Activated CD8-positive, alpha-beta T cell treated with anti-CD3 and anti-CD28 coated beads for 36 hours (primary cell): ENCODE measurements at regions not wholly inside any gene's neighbourhood (a gene's known extent, or its start where the extent isn't known, plus 50 kb on each side); places are given as distances from the start of the nearest gene placed in this dataset.

Experiments used
- ATAC-seq: fragments of 200-7000 bp; cut with Tn5 transposase; one replicate; pipeline ENCODE4 v1.10.0; 2021; ENCODE audit warnings: mild to moderate bottlenecking, moderate library complexity
- CTCF ChIA-PET: fragments of 350-600 bp; sonication (Branson Sonifier 250); formaldehyde crosslinking; loops from one replicate; lab custom pipeline; 2021; ENCODE audit warnings: antibody characterized with exemption; lab: Charles Lee
- POLR2A ChIA-PET: fragments of 350-600 bp; sonication (Branson Sonifier 250); formaldehyde crosslinking; loops from one replicate; lab custom pipeline; 2021; ENCODE audit warnings: antibody characterized with exemption; lab: Charles Lee
- DNase-seq: peaks from one replicate; pipeline ENCODE4 v3.0.0-alpha.2; 2020
- H3K27ac Mint-ChIP-seq: one replicate; pipeline ENCODE4 v1.8.0; 2021; ENCODE audit warnings: mild to moderate bottlenecking, mixed read lengths
- H3K27me3 Mint-ChIP-seq: one replicate; pipeline ENCODE4 v1.8.0; 2021; ENCODE audit warnings: mixed read lengths
- H3K36me3 Mint-ChIP-seq: one replicate; pipeline ENCODE4 v1.8.0; 2021; ENCODE audit warnings: low read depth, mixed read lengths
- H3K4me1 Mint-ChIP-seq: one replicate; pipeline ENCODE4 v1.8.0; 2021; ENCODE audit warnings: low read depth, mixed read lengths
- H3K4me3 Mint-ChIP-seq: one replicate; pipeline ENCODE4 v1.8.0; 2021; ENCODE audit warnings: mild to moderate bottlenecking, moderate library complexity, mixed read lengths
- H3K9me3 Mint-ChIP-seq: one replicate; pipeline ENCODE4 v1.8.0; 2021; ENCODE audit warnings: mixed read lengths
- CTCF ChIP-seq: fragments of 200-600 bp; IDR thresholded peaks from one replicate; pipeline ENCODE4 v1.8.0; 2022; ENCODE audit warnings: antibody characterized with exemption, mild to moderate bottlenecking
- intact Hi-C: fragments of 100-400 bp; cut with micrococcal nuclease; formaldehyde crosslinking; loops from one replicate; pipeline ENCODE4 v1.10.0; 2022

GRCh38 chr1:110285316-110285715, 53.9 kb upstream of the RBM15 start:
- H3K27ac Mint-ChIP-seq = no peak overlapping the region
- no peak overlapping the region for H3K4me3 Mint-ChIP-seq
- H3K27me3 Mint-ChIP-seq = no peaks in the 10 kb centered on the region
- DNase-seq (no peak), ATAC-seq (no peak)
- ChIA-PET POLR2A (no interaction called here), CTCF (interaction anchor here (0.8 to 1.4 kb wide), 2 partner anchors 27 to 82 kb away, joined by 3 read pairs; no protein-coding TSS in a partner anchor)
- intact Hi-C loops = no loop called here
- H3K36me3 Mint-ChIP-seq = no peaks in the 10 kb centered on the region
- H3K4me1 Mint-ChIP-seq = no peaks in the 10 kb centered on the region
- H3K9me3 Mint-ChIP-seq = no peaks in the 10 kb centered on the region
- no peak for TF ChIP-seq CTCF

GRCh38 chr1:110286564-110286963, 52.6 kb upstream of the RBM15 start:
- no peaks in the 10 kb centered on the region for H3K9me3 Mint-ChIP-seq
- no peaks in the 10 kb centered on the region for H3K36me3 Mint-ChIP-seq
- TF ChIP-seq CTCF = no peak
- no peak for ATAC-seq
- no peak for DNase-seq
- H3K4me1 Mint-ChIP-seq = no peaks in the 10 kb centered on the region
- intact Hi-C loops = no loop called here
- ChIA-PET CTCF (interaction anchor here (1.6 to 1.9 kb wide), 2 partner anchors 9 to 79 kb away, joined by 4 to 5 read pairs; no protein-coding TSS in a partner anchor), POLR2A (no interaction called here)
- H3K27ac Mint-ChIP-seq = no peak overlapping the region
- no peak overlapping the region for H3K4me3 Mint-ChIP-seq
- no peaks in the 10 kb centered on the region for H3K27me3 Mint-ChIP-seq

- H3K4me3 Mint-ChIP-seq = no peak overlapping the region
- no peaks in the 10 kb centered on the region for H3K36me3 Mint-ChIP-seq
- no peaks in the 10 kb centered on the region for H3K4me1 Mint-ChIP-seq
- ChIA-PET CTCF (interaction anchor here (1.0 to 1.9 kb wide), 2 partner anchors 11 to 80 kb away, joined by 4 to 5 read pairs; no protein-coding TSS in a partner anchor), POLR2A (no interaction called here)
- no peaks in the 10 kb centered on the region for H3K27me3 Mint-ChIP-seq
- no peak for DNase-seq
- TF ChIP-seq CTCF = no peak
- no peaks in the 10 kb centered on the region for H3K9me3 Mint-ChIP-seq
- H3K27ac Mint-ChIP-seq = no peak overlapping the region
- ATAC-seq = no peak
- intact Hi-C loops = no loop called here
Measured at GRCh38 chr1:110288111-110288510, 51.1 kb upstream of the RBM15 start.
